ENCODE measurements at regions not wholly inside any gene's neighbourhood (a gene's known extent, or its start where the extent isn't known, plus 50 kb on each side); places are given as distances from the start of the nearest gene placed in this dataset.

DNA sequence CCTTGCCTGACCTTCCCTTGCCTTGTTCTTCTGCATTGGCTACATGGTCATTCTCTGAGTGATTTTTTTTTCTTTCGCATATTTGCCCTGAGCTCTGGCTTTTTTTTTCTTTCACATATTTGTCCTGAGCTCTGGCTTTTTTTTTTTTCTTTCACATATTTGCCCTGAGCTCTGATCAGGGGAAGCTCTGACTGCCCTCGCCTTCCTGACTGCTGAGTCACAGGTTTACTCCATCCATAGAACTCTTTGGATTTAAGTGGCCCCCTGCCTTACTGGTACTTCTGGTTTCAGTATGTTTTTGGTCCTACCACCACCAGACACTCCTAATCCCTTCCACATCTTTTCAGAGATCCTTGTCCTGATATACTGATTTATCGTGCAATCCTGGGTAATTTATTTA lies 201.1 kb downstream of the OGFRL1 start:
- POLR2A ChIA-PET, result no interaction called here
- TF ChIP-seq ZNF384 (IDR thresholded peaks at IDR 0.05) (no peak), LEF1 (IDR thresholded peaks at IDR 0.05; ENCODE audit: borderline replicate concordance) (no peak), NFRKB (IDR thresholded peaks at IDR 0.05) (no peak), ELF4 (IDR thresholded peaks at IDR 0.05) (no peak), FOXM1 (IDR thresholded peaks at IDR 0.05; ENCODE audit: borderline replicate concordance) (no peak)
- TF ChIP-seq, protein P1, sequence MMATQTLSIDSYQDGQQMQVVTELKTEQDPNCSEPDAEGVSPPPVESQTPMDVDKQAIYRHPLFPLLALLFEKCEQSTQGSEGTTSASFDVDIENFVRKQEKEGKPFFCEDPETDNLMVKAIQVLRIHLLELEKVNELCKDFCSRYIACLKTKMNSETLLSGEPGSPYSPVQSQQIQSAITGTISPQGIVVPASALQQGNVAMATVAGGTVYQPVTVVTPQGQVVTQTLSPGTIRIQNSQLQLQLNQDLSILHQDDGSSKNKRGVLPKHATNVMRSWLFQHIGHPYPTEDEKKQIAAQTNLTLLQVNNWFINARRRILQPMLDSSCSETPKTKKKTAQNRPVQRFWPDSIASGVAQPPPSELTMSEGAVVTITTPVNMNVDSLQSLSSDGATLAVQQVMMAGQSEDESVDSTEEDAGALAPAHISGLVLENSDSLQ (IDR thresholded peaks at IDR 0.05), result no peak
- CTCF ChIA-PET, result no interaction called here
- no peak for DNase-seq (ENCODE audit: extremely low spot score)

DNA sequence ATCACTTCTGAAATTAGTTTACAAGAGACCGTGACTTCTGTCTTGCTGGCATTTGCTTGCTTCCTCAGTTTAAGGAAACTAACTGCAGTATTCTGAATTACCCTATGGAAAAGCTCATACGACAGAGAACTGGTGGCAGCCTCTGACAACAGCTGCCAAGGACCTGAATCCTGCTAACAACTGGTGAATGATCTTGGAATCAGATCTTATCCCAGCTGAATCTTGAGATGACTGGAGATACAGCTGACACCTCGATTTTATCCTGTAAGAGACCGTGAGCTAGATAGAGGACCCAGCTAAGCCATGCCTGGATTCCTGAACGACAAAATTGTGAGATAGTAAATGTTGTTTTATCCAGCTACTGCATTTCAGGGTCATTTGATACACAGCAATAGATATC lies 202.3 kb downstream of the OGFRL1 start:
- DNase-seq (ENCODE audit: extremely low spot score), result no peak
- ChIA-PET POLR2A (interaction anchor here (1.0 kb wide), 1 partner anchor 33 kb away, joined by 3 read pairs; no protein-coding TSS in a partner anchor), CTCF (no interaction called here)
- TF ChIP-seq BHLHE40 (IDR thresholded peaks at IDR 0.05; ENCODE audit: borderline replicate concordance) (no peak), LEF1 (IDR thresholded peaks at IDR 0.05; ENCODE audit: borderline replicate concordance) (no peak), FOXA1 (IDR thresholded peaks at IDR 0.05) (no peak), FOXM1 (IDR thresholded peaks at IDR 0.05; ENCODE audit: borderline replicate concordance) (no peak), TARDBP (IDR thresholded peaks at IDR 0.05) (no peak)

DNA sequence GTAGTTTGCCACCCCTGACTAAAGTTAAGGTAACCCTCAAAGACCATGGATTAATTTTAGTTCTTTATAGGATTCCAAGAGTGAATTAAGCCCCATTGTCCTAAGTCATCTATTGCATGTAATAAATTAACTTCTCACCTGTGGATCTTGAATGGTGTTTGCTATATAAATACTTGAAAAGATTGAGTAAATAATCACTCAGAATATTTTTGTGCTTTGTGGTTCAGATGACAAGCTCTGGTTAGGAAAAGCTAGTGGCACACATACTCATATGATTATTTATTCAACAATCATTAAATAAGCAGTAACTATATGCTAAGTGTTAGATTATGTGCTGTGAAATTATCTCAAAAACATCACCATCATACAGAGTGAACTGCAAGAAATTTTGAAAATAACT lies 203.2 kb downstream of the OGFRL1 start:
- ChIA-PET CTCF (no interaction called here), POLR2A (no interaction called here)
- DNase-seq (ENCODE audit: extremely low spot score), result no peak
- TF ChIP-seq ZNF384 (IDR thresholded peaks at IDR 0.05), result no peak

DNA sequence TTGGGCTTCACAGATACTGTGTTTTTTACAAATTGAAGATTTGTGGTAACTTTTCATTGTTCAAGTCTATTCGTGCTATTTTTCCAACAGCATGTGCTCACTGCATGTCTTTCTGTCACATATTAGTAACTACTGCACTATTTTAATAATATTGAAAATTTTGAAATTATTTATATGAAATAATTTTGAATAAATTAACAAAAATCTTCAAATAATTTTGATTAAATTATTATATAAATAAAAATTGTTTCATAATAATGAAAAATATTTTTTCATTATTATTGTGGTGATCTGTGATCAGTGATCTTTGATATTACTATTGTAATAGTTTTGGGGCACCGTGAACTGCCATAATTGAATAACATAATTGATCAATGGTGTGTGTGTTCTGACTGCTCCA lies 204.1 kb downstream of the OGFRL1 start:
- TF ChIP-seq TARDBP (IDR thresholded peaks at IDR 0.05), result no peak
- no peak for TF ChIP-seq FOXK2 (IDR thresholded peaks at IDR 0.05)
- no peak for TF ChIP-seq CTBP1 (IDR thresholded peaks at IDR 0.05; ENCODE audit: borderline replicate concordance)
- no peak for TF ChIP-seq FOXA1 (IDR thresholded peaks at IDR 0.05)
- TF ChIP-seq FOXM1 (IDR thresholded peaks at IDR 0.05; ENCODE audit: borderline replicate concordance), result no peak
- TF ChIP-seq SP1 (IDR thresholded peaks at IDR 0.05), result no peak
- TF ChIP-seq ARNT (IDR thresholded peaks at IDR 0.05), result no peak
- no peak for TF ChIP-seq ZNF384 (IDR thresholded peaks at IDR 0.05)
- TF ChIP-seq BHLHE40 (IDR thresholded peaks at IDR 0.05; ENCODE audit: borderline replicate concordance), result no peak
- TF ChIP-seq NFRKB (IDR thresholded peaks at IDR 0.05), result no peak
- no peak for TF ChIP-seq L3MBTL2 (conservative IDR thresholded peaks at IDR 0.05)
- TF ChIP-seq SUZ12 (IDR thresholded peaks at IDR 0.05), result no peak
- no peak for TF ChIP-seq HDGF (IDR thresholded peaks at IDR 0.05; ENCODE audit: borderline replicate concordance)
- TF ChIP-seq ELF4 (IDR thresholded peaks at IDR 0.05), result no peak
- TF ChIP-seq, protein P1 (IDR thresholded peaks at IDR 0.05), result no peak
- TF ChIP-seq LEF1 (IDR thresholded peaks at IDR 0.05; ENCODE audit: borderline replicate concordance), result no peak
- ChIA-PET CTCF (no interaction called here), POLR2A (no interaction called here)
- DNase-seq (ENCODE audit: extremely low spot score), result no peak

DNA sequence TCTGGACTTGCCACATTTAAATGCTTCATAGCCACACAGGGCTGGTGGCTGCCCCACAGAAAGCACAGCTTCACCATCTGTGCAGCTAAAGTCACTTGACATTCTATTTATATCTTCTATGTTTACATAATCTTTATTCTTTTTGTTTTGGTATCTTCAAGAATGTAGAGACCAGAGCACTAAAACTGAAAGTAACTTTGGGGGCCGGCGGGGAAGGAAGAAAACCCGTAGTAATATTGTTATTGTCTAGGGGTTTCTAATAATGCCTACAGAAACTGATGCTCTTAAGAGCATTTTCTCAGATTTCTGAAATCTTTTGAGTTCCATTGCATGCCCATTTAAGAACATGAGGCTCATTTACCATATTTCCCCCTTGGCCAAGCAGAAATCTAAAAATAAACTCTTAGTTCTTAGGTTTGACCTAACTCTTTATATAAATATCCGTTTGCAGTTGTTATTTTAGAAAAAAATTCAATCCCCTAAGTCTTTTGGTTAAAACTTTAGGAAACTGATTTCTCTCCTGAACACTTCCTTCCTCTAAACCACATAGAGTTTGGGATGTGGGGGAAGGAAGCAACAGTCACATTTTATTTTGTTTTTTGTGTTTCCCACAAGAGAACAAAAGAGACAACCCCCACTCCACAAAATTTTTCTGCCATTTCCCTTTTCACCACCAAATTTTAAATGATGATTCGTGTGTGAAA lies 207.6 kb downstream of the OGFRL1 start:
- TF ChIP-seq SUZ12 (IDR thresholded peaks at IDR 0.05), result no peak
- TF ChIP-seq CTBP1 (IDR thresholded peaks at IDR 0.05; ENCODE audit: borderline replicate concordance), result no peak
- TF ChIP-seq ZNF384 (IDR thresholded peaks at IDR 0.05), result no peak
- TF ChIP-seq HDGF (IDR thresholded peaks at IDR 0.05; ENCODE audit: borderline replicate concordance), result no peak
- no peak for TF ChIP-seq BHLHE40 (IDR thresholded peaks at IDR 0.05; ENCODE audit: borderline replicate concordance)
- TF ChIP-seq LEF1 (IDR thresholded peaks at IDR 0.05; ENCODE audit: borderline replicate concordance), result no peak
- TF ChIP-seq L3MBTL2 (conservative IDR thresholded peaks at IDR 0.05), result no peak
- TF ChIP-seq FOXA1 (IDR thresholded peaks at IDR 0.05), result no peak
- TF ChIP-seq ELF4 (IDR thresholded peaks at IDR 0.05), result no peak
- TF ChIP-seq FOXK2 (IDR thresholded peaks at IDR 0.05), result no peak
- TF ChIP-seq NFRKB (IDR thresholded peaks at IDR 0.05), result no peak
- no peak for TF ChIP-seq TARDBP (IDR thresholded peaks at IDR 0.05)
- no peak for TF ChIP-seq SP1 (IDR thresholded peaks at IDR 0.05)
- ChIA-PET POLR2A (no interaction called here), CTCF (no interaction called here)
- no peak for DNase-seq (ENCODE audit: extremely low spot score)

DNA sequence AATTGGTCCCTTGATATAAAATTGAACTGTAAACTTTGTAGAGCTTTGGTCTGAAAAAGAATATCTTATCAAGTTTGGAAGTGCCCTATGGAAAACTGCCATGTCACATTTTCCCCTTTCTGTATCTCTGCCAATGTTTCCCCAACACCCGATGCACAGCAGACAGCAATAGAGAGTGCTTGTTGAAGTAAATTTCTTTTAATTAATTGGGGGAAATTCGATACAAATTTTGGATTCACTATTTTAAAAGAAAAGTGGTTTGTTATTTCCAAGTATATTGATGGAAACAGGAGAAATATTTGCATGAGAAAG lies 208.1 kb downstream of the OGFRL1 start:
- CTCF ChIA-PET, result no interaction called here
- POLR2A ChIA-PET, result no interaction called here
- DNase-seq (ENCODE audit: extremely low spot score), result no peak
- TF ChIP-seq SUZ12 (IDR thresholded peaks at IDR 0.05), result no peak
- no peak for TF ChIP-seq TARDBP (IDR thresholded peaks at IDR 0.05)
- no peak for TF ChIP-seq SP1 (IDR thresholded peaks at IDR 0.05)
- TF ChIP-seq ELF4 (IDR thresholded peaks at IDR 0.05), result no peak
- TF ChIP-seq, protein P1 (IDR thresholded peaks at IDR 0.05), result no peak
- TF ChIP-seq BHLHE40 (IDR thresholded peaks at IDR 0.05; ENCODE audit: borderline replicate concordance), result no peak
- TF ChIP-seq NFRKB (IDR thresholded peaks at IDR 0.05), result no peak
- no peak for TF ChIP-seq ZNF384 (IDR thresholded peaks at IDR 0.05)
- no peak for TF ChIP-seq ARNT (IDR thresholded peaks at IDR 0.05)
- no peak for TF ChIP-seq CTBP1 (IDR thresholded peaks at IDR 0.05; ENCODE audit: borderline replicate concordance)
- TF ChIP-seq FOXA1 (IDR thresholded peaks at IDR 0.05), result no peak
- TF ChIP-seq HDGF (IDR thresholded peaks at IDR 0.05; ENCODE audit: borderline replicate concordance), result no peak
- no peak for TF ChIP-seq LEF1 (IDR thresholded peaks at IDR 0.05; ENCODE audit: borderline replicate concordance)
- no peak for TF ChIP-seq FOXM1 (IDR thresholded peaks at IDR 0.05; ENCODE audit: borderline replicate concordance)
